DMS153 treated with DMSO at 0.1 percent for 48 hours (cell line): ENCODE measurements at regions not wholly inside any gene's neighbourhood (a gene's known extent, or its start where the extent isn't known, plus 50 kb on each side); places are given as distances from the start of the nearest gene placed in this dataset.

ENCODE experiments used
- DNase-seq: peaks from one replicate; lab custom pipeline; 2025; ENCODE audit not compliant: unreplicated experiment; lab: John Stamatoyannopoulos, UW

DNA sequence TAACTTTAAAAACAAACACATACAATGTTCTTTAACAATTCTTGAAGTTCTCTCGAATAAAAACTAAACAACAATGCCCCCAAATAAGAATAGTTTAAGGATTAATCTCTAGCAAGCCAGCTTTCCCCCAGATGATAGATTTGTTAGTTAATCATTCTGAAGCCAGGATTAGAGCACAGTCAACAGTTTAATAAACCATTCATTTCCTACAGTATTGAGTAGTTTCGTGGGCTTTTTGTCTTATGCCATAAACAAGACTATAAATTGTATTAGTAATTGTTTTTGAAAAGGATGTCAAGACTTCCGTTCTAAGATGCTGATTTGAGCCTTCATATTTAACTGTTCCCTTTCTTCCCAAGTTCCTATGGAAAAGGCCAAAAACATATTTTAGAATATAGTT, 136.6 kb downstream of the PIK3R1 start:
- DNase-seq, result no peak

DNA sequence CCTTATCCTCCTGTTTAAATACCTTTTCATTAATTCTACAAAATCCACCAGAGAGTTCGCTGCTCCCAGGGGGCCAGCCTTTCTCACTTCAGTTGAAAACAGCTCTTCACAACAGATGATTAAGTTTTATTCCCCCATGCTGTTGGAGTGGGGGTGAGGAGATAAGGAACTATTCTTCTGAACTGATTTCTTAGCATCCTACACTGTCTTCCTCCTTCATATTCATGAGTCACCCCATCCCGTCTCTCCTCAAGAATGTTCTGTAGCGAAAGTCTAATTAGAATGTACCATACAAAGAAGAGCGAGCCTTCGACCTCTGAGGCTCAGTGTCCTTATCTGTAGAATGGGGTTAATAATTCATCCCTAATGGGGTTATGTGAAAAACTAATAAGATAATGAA, 138.0 kb downstream of the PIK3R1 start:
- no peak for DNase-seq

DNA sequence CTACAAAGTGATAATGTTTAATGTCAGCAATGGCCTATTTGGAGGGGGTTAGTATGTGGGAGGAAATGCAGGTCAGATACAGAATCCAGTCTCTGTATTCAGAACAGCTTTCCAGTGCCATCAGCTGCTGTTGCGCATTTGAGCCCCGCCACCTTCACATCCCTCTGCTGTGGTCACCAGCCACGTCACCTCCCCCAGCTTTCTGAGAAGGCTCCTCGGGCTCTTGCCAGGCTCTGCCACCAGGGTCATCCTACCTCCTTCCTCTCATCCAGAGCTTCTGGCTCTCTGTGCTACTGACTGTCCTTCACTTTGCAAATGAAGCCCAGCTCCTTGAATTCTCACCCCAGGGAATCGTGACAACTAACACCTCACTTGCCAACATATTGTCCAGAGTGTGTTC, 138.8 kb downstream of the PIK3R1 start:
- DNase-seq, result no peak

DNA sequence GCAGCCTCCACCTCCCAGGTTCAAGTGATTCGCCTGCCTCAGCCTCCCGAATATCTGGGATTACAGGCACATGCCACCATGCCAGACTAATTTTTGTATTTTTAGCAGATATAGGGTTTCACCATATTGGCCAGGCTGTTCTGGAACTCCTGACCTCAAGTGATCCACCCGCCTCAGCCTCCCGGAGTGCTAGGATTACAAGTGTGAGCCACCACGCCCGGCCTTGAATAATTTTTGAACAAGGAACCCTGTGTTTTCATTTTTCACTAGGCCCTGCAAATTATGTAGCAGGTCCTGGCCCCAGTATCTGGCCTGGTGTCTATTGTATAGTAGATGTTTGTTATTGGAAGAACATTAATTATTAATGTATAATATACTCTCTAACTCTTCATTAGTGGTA, 140.7 kb downstream of the PIK3R1 start:
- DNase-seq, result no peak

DNA sequence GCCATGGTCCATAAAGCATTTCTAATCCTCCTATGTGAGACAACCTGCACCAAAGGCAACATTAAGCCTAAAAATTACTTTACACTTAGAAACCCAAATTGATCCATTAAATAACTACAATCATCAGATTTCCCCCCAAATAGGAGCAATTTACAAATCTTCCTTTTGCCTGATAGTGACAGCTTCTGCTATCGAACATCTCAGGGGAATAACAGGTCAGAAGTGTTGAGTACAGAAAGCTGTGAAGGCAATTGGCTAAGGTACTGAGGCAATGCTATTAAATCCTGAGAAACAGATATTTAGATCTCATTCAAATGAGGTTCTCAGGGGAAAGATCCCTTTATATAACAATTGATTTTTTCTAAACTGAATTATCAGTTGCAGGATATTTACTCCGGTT, 141.1 kb downstream of the PIK3R1 start:
- no peak for DNase-seq

DNA sequence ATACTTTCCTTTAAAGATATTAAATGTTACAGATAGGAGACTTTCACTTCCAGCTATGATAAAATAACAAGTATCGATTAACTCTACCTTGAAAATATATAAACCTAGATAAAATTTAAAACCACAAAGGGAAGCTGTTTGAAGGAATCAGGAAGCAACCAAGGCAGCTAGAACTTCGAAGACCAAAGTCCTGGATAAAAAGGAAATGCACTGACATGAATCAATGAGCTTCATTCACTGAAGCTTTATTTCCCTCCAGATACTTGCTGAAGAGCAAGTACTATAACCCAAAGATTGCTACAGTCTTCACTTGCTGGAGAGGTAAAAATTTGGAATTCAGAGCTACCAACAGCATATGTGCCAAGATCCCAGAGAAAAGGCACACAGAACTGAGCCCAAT, 144.1 kb downstream of the PIK3R1 start:
- no peak for DNase-seq

DNA sequence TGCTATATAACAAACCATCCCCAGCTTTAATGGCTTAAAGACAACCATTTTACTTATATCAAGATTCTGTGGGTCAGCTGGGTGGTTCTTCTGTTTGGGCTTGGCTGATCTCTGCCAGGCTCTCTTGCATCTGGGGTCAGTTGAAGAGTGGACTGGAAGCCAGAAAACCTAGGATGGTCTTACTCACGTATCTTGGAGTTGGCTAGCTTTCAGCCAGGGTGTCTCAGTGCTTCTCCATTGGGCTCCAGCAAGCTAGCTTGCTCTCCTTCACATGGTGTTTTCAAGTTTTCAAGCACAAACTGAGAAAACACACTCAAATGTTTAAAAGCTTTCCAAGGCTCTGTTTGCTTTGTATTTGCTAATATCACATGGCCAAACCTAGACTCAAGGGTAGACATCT, 146.8 kb downstream of the PIK3R1 start:
- DNase-seq, result no peak

DNA sequence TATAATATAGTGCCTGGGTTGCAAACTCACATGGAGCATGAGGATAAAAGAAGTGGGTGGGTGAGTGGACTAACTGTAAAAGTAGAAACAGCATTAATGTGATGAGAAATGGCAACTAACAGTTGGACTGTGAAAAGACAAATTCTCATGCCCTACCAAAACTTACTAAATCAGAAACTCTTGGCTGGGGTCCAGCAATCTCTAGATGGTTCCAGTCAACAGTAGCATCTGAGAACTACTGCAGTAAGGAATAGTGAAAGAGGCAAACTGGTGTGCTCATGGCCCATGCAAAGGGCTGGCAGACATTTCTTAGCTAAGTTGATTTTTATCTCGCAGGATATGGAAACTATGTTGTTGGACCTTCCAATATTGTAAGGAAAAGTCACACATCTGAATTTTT, 150.3 kb downstream of the PIK3R1 start:
- no peak for DNase-seq

DNA sequence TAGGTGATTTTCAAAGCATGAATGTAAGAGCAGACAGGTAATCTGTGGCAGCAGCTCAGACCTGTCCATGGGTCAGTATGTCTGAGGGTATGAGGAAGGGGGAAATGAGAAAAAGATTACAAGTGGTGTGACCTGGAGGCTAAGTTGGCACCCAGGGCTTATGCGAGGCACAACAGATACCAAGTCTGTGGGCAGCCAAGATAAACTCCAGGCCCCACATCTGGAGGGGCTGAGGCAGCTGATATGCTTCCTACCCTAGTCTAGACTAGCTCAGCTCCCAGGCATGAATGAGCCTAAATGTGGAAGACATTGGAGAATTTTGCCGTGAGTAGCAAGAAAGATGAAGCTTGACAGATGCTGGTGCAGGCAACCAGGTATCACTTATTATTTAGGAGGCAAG, 151.7 kb downstream of the PIK3R1 start:
- DNase-seq, result no peak

DNA sequence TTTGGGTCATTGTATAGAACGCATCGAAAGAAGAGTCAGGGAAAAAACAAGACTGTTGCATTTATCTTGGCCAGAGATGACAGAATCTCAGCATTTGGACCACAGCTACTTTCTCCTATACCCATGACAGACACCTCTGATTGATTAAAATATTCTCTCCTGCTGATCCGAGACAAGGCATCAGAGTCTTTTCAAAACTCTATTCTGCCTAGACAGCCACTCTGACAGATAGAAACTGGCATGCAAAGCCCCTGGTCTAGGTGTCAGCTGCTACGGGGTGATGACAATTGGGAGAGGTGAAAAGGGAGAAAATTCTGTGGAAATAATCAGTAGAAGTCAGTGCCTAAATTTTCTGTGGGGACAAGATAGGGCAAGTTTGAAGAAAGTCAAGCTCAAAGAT, 152.2 kb downstream of the PIK3R1 start:
- DNase-seq, result no peak

DNA sequence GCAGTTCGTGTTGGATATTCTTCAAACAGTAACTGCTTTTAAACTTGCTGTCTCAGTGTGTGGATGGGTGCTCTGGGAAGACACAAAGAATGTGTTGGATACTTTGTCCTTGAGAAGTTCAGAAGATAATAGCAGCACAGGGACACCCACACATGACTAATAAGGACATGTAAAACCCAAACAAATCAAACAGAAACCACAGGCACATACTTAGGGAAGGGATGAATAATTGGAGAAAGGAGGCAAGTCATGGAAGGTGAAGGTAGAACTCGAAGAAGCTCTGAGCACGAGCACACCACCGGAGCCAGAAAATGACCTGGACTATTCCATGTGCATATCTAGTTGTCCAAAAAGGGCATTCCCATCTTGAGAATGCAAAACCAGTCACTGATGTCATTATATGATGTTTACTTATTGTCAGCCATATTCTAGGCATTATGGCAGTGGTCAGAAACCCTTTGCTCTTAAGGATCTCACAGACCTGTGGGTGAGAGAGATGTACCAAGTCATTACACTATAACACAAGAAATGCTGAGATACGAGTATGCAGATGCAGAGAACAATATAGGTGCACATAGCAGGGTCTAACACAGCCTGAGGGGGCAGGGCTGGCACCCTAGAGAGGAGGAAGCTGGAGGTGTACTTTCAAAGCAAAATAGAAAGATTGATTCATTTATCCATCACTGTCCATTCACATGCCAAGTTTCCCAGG, 152.9 kb downstream of the PIK3R1 start:
- DNase-seq, result peak; percentile 28

DNA sequence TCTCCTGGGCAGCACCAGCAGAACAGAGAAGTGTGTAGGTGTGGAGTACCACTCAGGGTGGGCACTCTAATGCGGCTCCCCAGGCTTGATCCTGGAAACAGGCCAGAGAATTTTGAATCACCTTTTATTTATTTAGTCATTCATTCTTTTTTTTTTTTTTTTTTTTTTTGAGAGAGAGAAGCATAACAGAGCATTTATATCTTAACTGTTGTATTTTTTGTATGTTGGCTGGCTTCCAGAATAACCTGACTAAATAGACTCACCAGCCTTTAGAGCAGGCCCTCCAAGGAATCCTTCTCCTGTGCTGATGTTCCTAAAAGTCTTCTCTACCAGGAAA, 153.4 kb downstream of the PIK3R1 start:
- no peak for DNase-seq

DNA sequence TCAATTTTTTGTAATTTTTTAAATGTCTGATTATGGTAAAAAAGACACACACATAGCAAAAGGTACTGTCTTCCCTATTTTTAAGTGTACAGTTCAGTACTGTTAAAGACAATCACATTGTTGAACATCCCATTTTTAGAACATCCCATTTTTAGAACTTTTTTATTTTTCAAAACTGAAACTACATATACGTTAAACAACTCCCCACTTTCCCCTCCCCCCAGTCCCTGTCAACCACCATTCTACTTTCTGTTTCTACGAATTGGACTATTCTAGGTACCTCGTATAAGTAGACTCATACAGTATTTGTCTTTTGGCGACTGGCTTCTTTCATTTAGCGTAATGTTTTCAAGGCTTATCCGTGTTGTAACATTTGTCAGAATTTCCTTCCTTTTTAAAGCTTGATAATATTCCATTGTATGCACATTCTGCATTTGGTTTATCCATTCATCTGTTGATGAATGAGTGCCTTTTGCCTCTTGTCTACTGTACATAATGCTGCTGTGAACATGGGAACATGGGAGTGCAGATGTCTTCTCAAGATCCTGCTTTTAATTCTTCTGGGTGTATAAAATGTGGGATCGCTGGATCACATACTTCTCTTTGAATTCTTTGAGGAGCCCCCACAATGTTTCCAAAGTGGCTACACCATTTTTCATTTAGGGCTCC, 154.0 kb downstream of the PIK3R1 start:
- no peak for DNase-seq

DNA sequence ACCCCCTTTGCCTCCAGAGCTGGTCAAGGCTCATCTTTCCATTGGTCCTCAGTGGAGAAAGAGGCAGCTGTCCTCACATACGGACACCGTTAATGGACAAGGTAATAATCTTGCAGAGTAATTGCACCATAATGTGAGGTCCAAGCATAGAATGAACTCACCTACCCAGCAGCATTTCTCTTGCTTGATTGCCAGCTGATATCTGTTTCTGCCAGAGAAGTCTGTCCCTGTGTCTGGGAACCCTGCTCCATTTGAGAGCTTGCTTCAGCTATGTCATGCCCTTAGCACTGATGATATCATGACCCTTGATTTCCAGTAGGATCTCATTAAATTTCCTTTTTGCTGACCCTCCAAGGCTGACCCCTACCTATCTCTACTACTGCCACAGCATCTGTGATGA, 154.6 kb downstream of the PIK3R1 start:
- no peak for DNase-seq

DNA sequence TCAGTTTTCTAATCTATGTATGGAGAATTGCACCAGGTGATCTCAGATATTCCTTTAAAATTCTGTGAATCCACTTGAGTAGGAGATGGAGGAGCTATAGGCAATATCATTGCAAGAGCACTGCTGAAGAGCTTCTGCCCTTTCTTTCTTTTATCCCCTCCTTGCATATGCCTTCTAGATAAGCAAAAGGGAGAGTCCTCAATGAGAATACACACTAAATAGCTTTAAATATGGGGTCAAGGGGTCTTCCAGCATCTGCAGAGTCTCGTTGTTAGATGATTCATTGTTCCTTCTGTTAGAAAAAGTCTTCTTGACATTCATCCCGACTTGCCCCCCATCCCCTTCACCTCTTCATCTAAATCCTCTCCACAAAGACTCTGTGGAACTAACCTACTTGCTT, 156.1 kb downstream of the PIK3R1 start:
- no peak for DNase-seq

DNA sequence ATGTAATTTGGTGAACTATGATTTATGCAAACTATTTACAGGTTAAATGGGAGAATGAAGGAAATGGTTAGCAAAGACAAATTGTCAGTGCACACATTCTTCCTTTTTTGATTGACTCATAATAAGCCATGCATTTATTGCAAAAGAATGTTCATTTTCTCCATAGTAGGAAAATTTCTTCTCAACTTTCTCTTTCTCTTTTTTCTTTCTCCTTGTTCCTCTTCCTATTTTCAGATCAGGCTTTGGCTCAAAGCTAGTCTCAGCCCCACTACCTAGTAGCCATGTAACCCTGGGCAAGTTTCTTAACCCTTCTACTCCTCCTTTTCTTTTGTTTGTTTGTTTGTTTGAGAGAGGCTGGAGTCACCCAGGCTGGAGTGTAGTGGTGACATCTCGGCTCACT, 156.6 kb downstream of the PIK3R1 start:
- no peak for DNase-seq

DNA sequence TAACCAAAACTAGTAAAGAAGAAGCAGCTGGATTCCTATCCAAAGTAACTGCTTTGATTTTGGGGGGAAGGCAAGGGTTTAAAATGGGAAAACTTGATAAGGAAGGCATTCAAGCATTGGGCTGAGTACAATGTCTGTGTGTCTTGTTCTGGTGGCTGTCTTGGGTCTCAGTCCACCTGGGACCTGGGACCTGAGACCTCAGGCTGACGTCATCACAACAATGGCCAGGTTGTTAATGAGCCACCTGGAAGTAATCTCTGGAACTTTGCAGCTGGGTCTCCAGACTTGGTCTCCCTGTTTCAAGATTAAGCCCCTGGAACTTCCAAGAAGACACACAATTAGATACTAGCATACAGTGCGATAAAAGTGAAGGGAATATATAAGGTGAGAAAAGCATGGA, 157.5 kb downstream of the PIK3R1 start:
- no peak for DNase-seq

DNA sequence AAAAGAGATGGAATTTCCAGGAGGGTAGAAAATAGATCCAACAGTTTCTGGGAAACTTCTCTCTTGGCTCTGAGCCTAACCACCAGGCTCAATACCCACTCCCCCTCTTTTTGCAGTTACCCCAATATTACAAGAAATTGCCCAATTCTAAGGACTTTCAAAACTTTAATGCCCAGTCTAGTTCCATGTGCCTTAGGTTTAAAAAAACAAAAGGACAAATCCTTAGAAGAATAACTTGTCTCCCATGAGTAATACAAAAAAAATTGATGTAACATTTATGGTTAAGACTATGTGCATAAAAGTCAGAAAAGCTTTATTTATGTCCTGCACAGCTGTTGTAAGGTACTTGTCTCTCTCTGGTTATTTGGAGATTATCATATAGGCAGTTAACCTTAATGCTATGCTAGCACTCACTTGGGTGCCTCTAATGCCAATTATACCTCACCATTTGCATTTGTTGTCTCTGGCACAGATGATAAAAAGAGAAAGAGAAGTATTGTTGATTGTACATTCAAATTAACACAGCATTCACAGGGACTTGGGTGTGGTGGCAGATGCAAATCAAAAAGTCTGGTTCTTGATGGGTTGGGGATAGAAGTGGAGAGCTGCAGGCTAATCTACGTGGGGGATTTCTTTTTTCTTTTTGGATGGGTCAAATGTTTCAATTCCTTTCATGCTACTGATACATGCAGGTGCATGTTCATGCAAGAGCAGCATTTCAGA, 159.4 kb downstream of the PIK3R1 start:
- DNase-seq, result no peak

DNA sequence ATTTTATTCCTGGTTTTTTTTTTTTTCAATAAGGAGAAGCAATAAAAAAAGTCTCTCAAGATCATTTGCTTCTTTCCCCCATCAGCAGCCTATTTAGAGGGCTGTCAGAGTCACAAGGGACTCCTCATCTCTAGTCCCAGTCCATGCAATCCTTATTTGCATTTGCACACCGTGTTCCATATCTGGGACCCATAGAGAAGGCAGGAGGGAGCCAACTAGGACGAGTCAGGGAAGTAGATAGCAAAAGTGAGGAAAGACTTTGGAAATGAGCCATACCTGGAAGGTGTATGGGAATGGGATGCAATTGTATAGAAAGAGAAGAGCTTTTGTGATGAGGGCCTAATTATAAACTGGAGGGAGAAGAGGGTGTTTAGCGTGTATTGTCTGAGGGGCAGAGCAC, 160.0 kb downstream of the PIK3R1 start:
- no peak for DNase-seq

DNA sequence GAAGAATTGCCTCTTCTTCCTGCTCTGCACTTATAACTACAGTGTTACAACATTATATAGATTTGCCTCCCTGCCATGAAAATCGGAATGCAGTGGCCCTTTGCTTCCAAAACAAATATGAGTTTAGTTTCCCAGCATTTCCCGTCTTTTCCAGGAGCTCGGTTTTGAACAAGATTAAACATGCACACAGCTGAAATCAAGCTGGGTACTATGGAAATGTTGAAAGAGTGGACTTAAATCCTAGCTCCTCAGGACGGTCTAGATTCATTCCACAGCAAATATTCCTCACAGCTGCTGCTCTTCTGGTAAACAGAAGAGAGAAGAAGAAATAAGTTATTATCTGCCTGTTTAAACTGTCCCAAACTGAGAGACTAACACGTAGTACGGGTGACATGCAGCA, 161.4 kb downstream of the PIK3R1 start:
- no peak for DNase-seq

DNA sequence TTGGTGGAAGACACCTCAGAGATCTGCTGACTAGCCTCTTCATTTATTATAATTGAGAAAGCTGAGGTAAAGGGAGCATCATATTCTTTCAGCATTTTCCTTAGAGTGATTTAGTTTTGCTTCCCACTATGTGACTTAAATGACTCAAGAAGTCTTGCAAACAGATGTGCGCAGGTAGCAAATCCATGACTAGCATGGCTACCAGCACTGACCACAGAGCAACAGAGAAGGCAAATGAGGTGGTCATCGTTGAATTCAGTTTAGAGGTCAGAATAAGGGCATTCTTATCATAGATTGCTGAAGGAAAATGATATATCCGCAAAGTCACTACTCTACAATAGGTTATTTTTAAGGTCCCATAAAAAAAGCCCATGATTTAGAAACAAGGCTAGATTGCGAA, 162.2 kb downstream of the PIK3R1 start:
- no peak for DNase-seq

DNA sequence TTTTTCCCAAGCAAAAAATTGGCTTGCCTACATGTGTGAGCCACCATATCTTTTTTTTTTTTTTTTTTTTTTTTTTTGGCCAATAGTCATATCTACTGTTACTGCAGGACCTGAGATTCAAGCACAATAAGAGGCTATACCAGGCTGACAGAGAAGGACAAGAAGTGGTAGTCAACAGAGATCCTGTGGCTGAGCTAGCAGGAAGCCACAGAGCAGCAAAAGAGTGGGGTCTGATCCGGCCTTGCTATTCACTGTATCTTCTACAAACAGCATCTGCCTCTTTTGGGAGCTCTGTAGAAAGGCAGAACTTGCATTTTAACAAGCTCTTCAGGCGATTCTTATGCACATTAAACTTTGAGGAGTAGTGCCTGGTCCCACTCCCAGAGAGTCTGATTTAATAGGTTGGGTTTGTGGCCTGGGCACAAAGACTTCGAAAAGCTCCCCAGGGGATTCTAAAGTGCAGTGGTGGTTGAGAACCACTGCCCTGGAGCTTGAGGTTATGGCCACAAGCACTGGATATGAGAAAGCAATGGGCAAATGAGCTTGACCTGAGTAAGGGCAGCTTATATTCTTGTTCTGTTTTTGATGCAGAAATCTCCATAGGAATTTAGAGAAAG, 162.8 kb downstream of the PIK3R1 start:
- DNase-seq, result no peak
